ENCODE measurements at regions not wholly inside any gene's neighbourhood (a gene's known extent, or its start where the extent isn't known, plus 50 kb on each side); places are given as distances from the start of the nearest gene placed in this dataset.

- H3K27me3 ChIP-seq (ENCODE audit: insufficient read depth, low read length): no peaks in the 10 kb centered on the region
- no peaks in the 10 kb centered on the region for H3K9me3 ChIP-seq (ENCODE audit: control insufficient read depth in 1 of 2, insufficient read depth in 1 of 2, low read depth in 1 of 2, low read length in 2 of 2)
- H3K27ac ChIP-seq (ENCODE audit: low read depth, low read length): no peak overlapping the region
- H3K4me2 ChIP-seq (ENCODE audit: low read length): no peak overlapping the region
- intact Hi-C loops (cut with micrococcal nuclease): no loop called here
- CTCF ChIA-PET: no interaction called here
- no peak for ATAC-seq
- H3K4me1 ChIP-seq (ENCODE audit: control insufficient read depth in 1 of 2, insufficient read depth in 2 of 2, low read length in 2 of 2): no peaks in the 10 kb centered on the region
- no peaks in the 10 kb centered on the region for H4K20me1 ChIP-seq (ENCODE audit: insufficient read depth)
- no peaks in the 10 kb centered on the region for H3K79me2 ChIP-seq (ENCODE audit: insufficient read depth, low read length)
- BruUV-seq (replicated peaks): no TSS peak
- no peaks in the 10 kb centered on the region for H3K36me3 ChIP-seq (ENCODE audit: control insufficient read depth in 1 of 2, insufficient read depth in 2 of 2, low read length in 2 of 2)
- POLR2A ChIA-PET: no interaction called here
- DNase-seq (ENCODE audit: low read depth, low spot score): no peak
- TF ChIP-seq SP1 (IDR thresholded peaks at IDR 0.05; ENCODE audit: low read depth) (no peak), EGR1 (IDR thresholded peaks at IDR 0.05; ENCODE audit: low read depth) (no peak), FOSL1 (IDR thresholded peaks at IDR 0.05; ENCODE audit: low read depth) (no peak), ZFX (IDR thresholded peaks at IDR 0.05) (no peak), SRF (IDR thresholded peaks at IDR 0.05; ENCODE audit: low read depth) (no peak), MAX (IDR thresholded peaks at IDR 0.05) (no peak), ATF3 (IDR thresholded peaks at IDR 0.05) (no peak), CTCF (IDR thresholded peaks at IDR 0.05 in 2 of 3, conservative IDR thresholded peaks at IDR 0.05 in 1 of 3; ENCODE audit: borderline replicate concordance in 1 of 3, insufficient read depth in 1 of 3, low read depth in 2 of 3, low read length in 2 of 3) (no peak), ZBTB33 (IDR thresholded peaks at IDR 0.05; ENCODE audit: extremely low read depth, insufficient replicate concordance, low read length) (no peak), ZNF274 (IDR thresholded peaks at IDR 0.05; ENCODE audit: low read depth, low read length) (no peak), EZH2 (IDR thresholded peaks at IDR 0.05) (no peak), REST (IDR thresholded peaks at IDR 0.05; ENCODE audit: low read depth) (no peak), TCF7L2 (IDR thresholded peaks at IDR 0.05; ENCODE audit: borderline replicate concordance, extremely low read depth, insufficient read depth, insufficient read length) (no peak), YY1 (IDR thresholded peaks at IDR 0.05; ENCODE audit: extremely low read depth, insufficient replicate concordance, low read depth, low read length) (no peak), EZH2phosphoT487 (IDR thresholded peaks at IDR 0.05; ENCODE audit: borderline replicate concordance) (no peak), JUND (IDR thresholded peaks at IDR 0.05) (no peak)
- no peaks in the 10 kb centered on the region for H3K9me2 ChIP-seq (ENCODE audit: insufficient read depth)
- no peak overlapping the region for H3K4me3 ChIP-seq (replicated peaks in 1 of 2; ENCODE audit: low read depth in 1 of 2, low read length in 2 of 2)
- no peak overlapping the region for H3K9ac ChIP-seq (ENCODE audit: low read length)
- RAD21 ChIA-PET (ENCODE audit: low non-redundant PET in 1 of 2, low total read pairs in 2 of 2, uncharacterized antibody in 2 of 2, unreplicated experiment in 2 of 2): no interaction called here
- H2AFZ ChIP-seq (ENCODE audit: low read depth, low read length, poor library complexity, severe bottlenecking): no peak overlapping the region
These were observed 62.1 kb upstream of the TPM4 start for GRCh38 chr19:16013851-16014840.

Data from HCT116 (cell line).